DND-41 (cell line): ENCODE measurements at regions not wholly inside any gene's neighbourhood (a gene's known extent, or its start where the extent isn't known, plus 50 kb on each side); places are given as distances from the start of the nearest gene placed in this dataset.
"Not testable (repeated sequence)": the region's sequence is repeated elsewhere in the genome, so short reads cannot be mapped to it uniquely, and the experiment has no call there.

ENCODE experiments used
- ATAC-seq: fragments of 200-7000 bp; cut with Tn5 transposase; 3 replicates; pipeline ENCODE4 v1.9.1; 2021; ENCODE audit warnings: low read depth; ENCODE audit not compliant: insufficient read depth
- DNase-seq: peaks from one replicate; pipeline ENCODE4 v3.0.0-alpha.2; 2020
- H2AFZ ChIP-seq: 2 replicates; pipeline ENCODE4 v1.6.0; 2012; ENCODE audit warnings: low read depth, low read length
- H3K27ac ChIP-seq: 2 replicates; pipeline ENCODE4 v1.5.1; 2012; ENCODE audit warnings: low read length, inconsistent platforms
- H3K27me3 ChIP-seq: fragments of 200-600 bp; sonication (generic); 2 replicates; pipeline ENCODE4 v1.6.0; 2012; ENCODE audit warnings: low read length, mild to moderate bottlenecking, inconsistent platforms; ENCODE audit not compliant: insufficient read depth, poor library complexity
- H3K36me3 ChIP-seq: 2 replicates; pipeline ENCODE4 v1.5.1; 2012; ENCODE audit warnings: low read length, inconsistent platforms; ENCODE audit not compliant: insufficient read depth
- H3K4me1 ChIP-seq: 2 replicates; pipeline ENCODE4 v1.5.1; 2012; ENCODE audit warnings: mild to moderate bottlenecking, low read length; ENCODE audit not compliant: insufficient read depth
- H3K4me2 ChIP-seq: 2 replicates; pipeline ENCODE4 v1.6.0; 2012; ENCODE audit warnings: mild to moderate bottlenecking, moderate library complexity, low read length, inconsistent platforms; ENCODE audit not compliant: insufficient read depth
- H3K4me3 ChIP-seq, 2 experiments: fragments of 200-600 bp in 1 of 2; shearing (Covaris generic) in 1 of 2; 2 replicates each; pipeline ENCODE4 v1.5.1; 2012 to 2016; ENCODE audit warnings: inconsistent platforms in 2 of 2, low read length in 2 of 2, mild to moderate bottlenecking in 2 of 2, low read depth in 1 of 2, moderate library complexity in 1 of 2
- H3K79me2 ChIP-seq: 2 replicates; pipeline ENCODE4 v1.6.0; 2012; ENCODE audit warnings: low read length, inconsistent platforms; ENCODE audit not compliant: insufficient read depth
- H3K9ac ChIP-seq: 2 replicates; pipeline ENCODE4 v1.6.0; 2012; ENCODE audit warnings: low read depth, mild to moderate bottlenecking, inconsistent platforms, low read length, moderate library complexity
- H3K9me3 ChIP-seq: 2 replicates; pipeline ENCODE4 v1.5.1; 2012; ENCODE audit warnings: low read length, moderate library complexity, mild to moderate bottlenecking, inconsistent platforms; ENCODE audit not compliant: insufficient read depth, severe bottlenecking
- H4K20me1 ChIP-seq: 2 replicates; pipeline ENCODE4 v1.6.0; 2012; ENCODE audit warnings: low read length; ENCODE audit not compliant: insufficient read depth
- EZH2 ChIP-seq: IDR thresholded peaks from 3 replicates; pipeline ENCODE4 v1.6.1; 2012; ENCODE audit warnings: borderline replicate concordance, low read depth, mild to moderate bottlenecking, moderate library complexity, low read length, inconsistent platforms; ENCODE audit not compliant: severe bottlenecking
- TF ChIP-seq, protein P1 (sequence below): IDR thresholded peaks from 2 replicates; pipeline ENCODE4 v1.5.1; 2012; ENCODE audit warnings: borderline replicate concordance, low read length, moderate library complexity, mild to moderate bottlenecking; ENCODE audit not compliant: poor library complexity, severe bottlenecking; ENCODE audit errors: extremely low read depth

DNA sequence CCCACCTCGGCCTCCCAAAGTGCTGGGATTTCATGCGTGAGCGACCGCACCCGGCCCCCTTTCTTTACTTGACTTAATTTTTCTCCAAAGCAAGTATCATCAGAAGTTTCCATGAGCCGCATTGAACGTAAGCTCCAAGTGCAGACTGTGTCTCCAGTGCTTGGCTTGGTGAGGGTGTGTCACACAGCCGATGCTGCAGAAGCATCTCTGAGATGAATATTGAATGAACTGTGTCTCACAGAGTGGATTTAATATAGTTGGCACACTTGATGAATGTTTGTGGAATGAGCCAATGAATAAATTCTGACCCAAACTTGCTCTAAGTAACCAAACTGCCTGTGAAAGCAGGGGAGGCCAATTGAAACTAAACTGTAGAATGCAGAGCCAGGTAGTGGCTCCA lies 159.4 kb upstream of the KBTBD8 start:
- Histone ChIP-seq H3K4me3 (no peak overlapping the region), H3K4me2 (no peak overlapping the region), H4K20me1 (no peaks in the 10 kb centered on the region), H3K9me3 (no peaks in the 10 kb centered on the region), H3K27ac (no peak overlapping the region), H3K27me3 (no peaks in the 10 kb centered on the region), H3K79me2 (no peaks in the 10 kb centered on the region), H3K36me3 (no peaks in the 10 kb centered on the region), H2AFZ (no peak overlapping the region), H3K9ac (no peak overlapping the region), H3K4me1 (no peaks in the 10 kb centered on the region)
- DNase-seq (no peak), ATAC-seq (no peak)
- TF ChIP-seq, protein P1, sequence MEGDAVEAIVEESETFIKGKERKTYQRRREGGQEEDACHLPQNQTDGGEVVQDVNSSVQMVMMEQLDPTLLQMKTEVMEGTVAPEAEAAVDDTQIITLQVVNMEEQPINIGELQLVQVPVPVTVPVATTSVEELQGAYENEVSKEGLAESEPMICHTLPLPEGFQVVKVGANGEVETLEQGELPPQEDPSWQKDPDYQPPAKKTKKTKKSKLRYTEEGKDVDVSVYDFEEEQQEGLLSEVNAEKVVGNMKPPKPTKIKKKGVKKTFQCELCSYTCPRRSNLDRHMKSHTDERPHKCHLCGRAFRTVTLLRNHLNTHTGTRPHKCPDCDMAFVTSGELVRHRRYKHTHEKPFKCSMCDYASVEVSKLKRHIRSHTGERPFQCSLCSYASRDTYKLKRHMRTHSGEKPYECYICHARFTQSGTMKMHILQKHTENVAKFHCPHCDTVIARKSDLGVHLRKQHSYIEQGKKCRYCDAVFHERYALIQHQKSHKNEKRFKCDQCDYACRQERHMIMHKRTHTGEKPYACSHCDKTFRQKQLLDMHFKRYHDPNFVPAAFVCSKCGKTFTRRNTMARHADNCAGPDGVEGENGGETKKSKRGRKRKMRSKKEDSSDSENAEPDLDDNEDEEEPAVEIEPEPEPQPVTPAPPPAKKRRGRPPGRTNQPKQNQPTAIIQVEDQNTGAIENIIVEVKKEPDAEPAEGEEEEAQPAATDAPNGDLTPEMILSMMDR = no peak
- no peak for TF ChIP-seq EZH2

- H3K9ac ChIP-seq = no peak overlapping the region
- H3K79me2 ChIP-seq = no peaks in the 10 kb centered on the region
- DNase-seq = no peak
- H3K9me3 ChIP-seq = no peaks in the 10 kb centered on the region
- no peak for ATAC-seq
- no peaks in the 10 kb centered on the region for H4K20me1 ChIP-seq
- H3K27me3 ChIP-seq = no peaks in the 10 kb centered on the region
- no peaks in the 10 kb centered on the region for H3K4me1 ChIP-seq
- H3K4me2 ChIP-seq = no peak overlapping the region
- no peak for TF ChIP-seq EZH2
- TF ChIP-seq, protein P1 = no peak
- H3K27ac ChIP-seq = no peak overlapping the region
- H3K4me3 ChIP-seq = no peak overlapping the region
- H3K36me3 ChIP-seq = no peaks in the 10 kb centered on the region
- H2AFZ ChIP-seq = no peak overlapping the region
These were observed 158.6 kb upstream of the KBTBD8 start for GRCh38 chr3:66839508-66839907.

GRCh38 chr3:66842761-66843464 lies 155.2 kb upstream of the KBTBD8 start:
- H3K4me3 ChIP-seq, H4K20me1 ChIP-seq, H3K9me3 ChIP-seq, H3K4me2 ChIP-seq, H2AFZ ChIP-seq, H3K27me3 ChIP-seq, H3K9ac ChIP-seq, DNase-seq, H3K4me1 ChIP-seq, H3K27ac ChIP-seq, ATAC-seq, H3K79me2 ChIP-seq, H3K36me3 ChIP-seq: not testable (repeated sequence)

DNA sequence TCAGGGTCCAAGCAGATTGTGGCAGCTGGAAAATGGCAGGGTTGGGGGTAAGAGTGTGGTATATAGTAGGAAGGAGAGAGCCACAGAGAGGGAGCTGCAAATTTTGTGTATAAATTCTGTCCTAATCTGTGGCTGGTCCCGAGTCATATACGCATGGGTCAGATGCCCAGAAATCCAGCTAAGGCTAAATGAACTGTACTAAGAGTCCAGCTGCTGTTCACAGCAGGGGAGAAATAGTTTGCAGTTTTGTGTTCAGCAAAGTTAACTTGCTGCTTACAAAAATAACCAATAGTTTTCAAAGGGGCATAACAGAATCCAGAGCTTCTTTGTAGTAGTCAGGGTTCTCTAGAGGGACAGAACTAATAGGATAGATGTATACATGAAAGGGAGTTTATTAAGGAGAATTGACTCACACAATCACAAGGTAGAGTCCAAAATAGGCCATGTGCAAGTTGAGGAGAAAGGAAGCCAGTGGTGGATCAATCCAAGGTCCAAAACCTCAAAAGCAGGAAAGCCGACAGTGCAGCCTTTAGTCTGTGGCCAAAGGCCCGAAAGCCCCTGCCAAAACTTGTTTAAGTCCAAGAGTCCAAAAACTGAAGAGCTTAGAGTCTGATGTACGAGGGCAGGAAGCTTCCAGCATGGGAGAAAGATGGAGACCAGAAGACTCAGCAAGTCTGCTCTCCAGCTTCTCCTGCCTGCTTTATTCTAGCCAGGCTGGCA lies 146.1 kb upstream of the KBTBD8 start:
- Histone ChIP-seq H3K36me3 (no peaks in the 10 kb centered on the region), H3K79me2 (no peaks in the 10 kb centered on the region), H3K27me3 (peaks cover 10% of the 10 kb centered on the region), H3K27ac (no peak overlapping the region), H3K4me3 (no peak overlapping the region), H3K4me1 (no peaks in the 10 kb centered on the region), H3K9ac (no peak overlapping the region), H2AFZ (no peak overlapping the region), H3K9me3 (no peaks in the 10 kb centered on the region), H4K20me1 (no peaks in the 10 kb centered on the region), H3K4me2 (no peak overlapping the region)
- TF ChIP-seq EZH2 = no peak
- TF ChIP-seq, protein P1 = no peak
- ATAC-seq (no peak), DNase-seq (no peak)
